ENCODE measurements at regions not wholly inside any gene's neighbourhood (a gene's known extent, or its start where the extent isn't known, plus 50 kb on each side); places are given as distances from the start of the nearest gene placed in this dataset.

- ChIA-PET POLR2A (no interaction called here), CTCF (no interaction called here)
- no peak for TF ChIP-seq CTCF (IDR thresholded peaks at IDR 0.05)
These were observed 474.1 kb downstream of the IRS1 start for GRCh38 chr2:226325526-226325925.

GRCh38 chr2:226320076-226320948, 479.3 kb downstream of the IRS1 start:
- Mint-ChIP-seq H3K9me3 (no peaks in the 10 kb centered on the region), H3K36me3 (ENCODE audit: low read depth) (no peaks in the 10 kb centered on the region), H3K27me3 (peaks cover 5% of the 10 kb centered on the region), H3K27ac (no peak overlapping the region), H3K4me1 (ENCODE audit: low read depth) (no peaks in the 10 kb centered on the region), H3K4me3 (no peak overlapping the region)
- ATAC-seq (no peak), DNase-seq (no peak)
- ChIA-PET POLR2A (no interaction called here), CTCF (no interaction called here)
- intact Hi-C loops (cut with micrococcal nuclease), result no loop called here
- no peak for TF ChIP-seq CTCF (IDR thresholded peaks at IDR 0.05)

More at GRCh38 chr2:226325526-226325925, 474.1 kb downstream of the IRS1 start:
- ATAC-seq, result no peak
- DNase-seq, result no peak
- intact Hi-C loops (cut with micrococcal nuclease), result no loop called here
- Mint-ChIP-seq H3K27ac (no peak overlapping the region), H3K27me3 (peaks cover 5% of the 10 kb centered on the region), H3K9me3 (no peaks in the 10 kb centered on the region), H3K36me3 (ENCODE audit: low read depth) (no peaks in the 10 kb centered on the region), H3K4me3 (no peak overlapping the region), H3K4me1 (ENCODE audit: low read depth) (no peaks in the 10 kb centered on the region)

- no peak for ATAC-seq
- Mint-ChIP-seq H3K27ac (no peak overlapping the region), H3K4me3 (no peak overlapping the region), H3K9me3 (no peaks in the 10 kb centered on the region), H3K27me3 (peaks cover 6% of the 10 kb centered on the region), H3K4me1 (ENCODE audit: low read depth) (no peaks in the 10 kb centered on the region), H3K36me3 (ENCODE audit: low read depth) (no peaks in the 10 kb centered on the region)
- intact Hi-C loops (cut with micrococcal nuclease), result no loop called here
- ChIA-PET POLR2A (no interaction called here), CTCF (no interaction called here)
- TF ChIP-seq CTCF (IDR thresholded peaks at IDR 0.05), result no peak
- no peak for DNase-seq
These were observed 481.6 kb downstream of the IRS1 start for GRCh38 chr2:226317970-226318369.

GRCh38 chr2:226313060-226313459, 486.6 kb downstream of the IRS1 start:
- no peaks in the 10 kb centered on the region for H3K9me3 Mint-ChIP-seq
- H3K27ac Mint-ChIP-seq, result no peak overlapping the region
- CTCF ChIA-PET, result no interaction called here
- no peaks in the 10 kb centered on the region for H3K4me1 Mint-ChIP-seq (ENCODE audit: low read depth)
- H3K36me3 Mint-ChIP-seq (ENCODE audit: low read depth), result no peaks in the 10 kb centered on the region
- intact Hi-C loops (cut with micrococcal nuclease), result no loop called here
- DNase-seq (no peak), ATAC-seq (no peak)
- no peak for TF ChIP-seq CTCF (IDR thresholded peaks at IDR 0.05)
- peaks cover 5% of the 10 kb centered on the region for H3K27me3 Mint-ChIP-seq
- no peak overlapping the region for H3K4me3 Mint-ChIP-seq
- POLR2A ChIA-PET, result no interaction called here

GRCh38 chr2:226312155-226312554, 487.5 kb downstream of the IRS1 start:
- H3K36me3 Mint-ChIP-seq (ENCODE audit: low read depth), result no peaks in the 10 kb centered on the region
- ChIA-PET POLR2A (no interaction called here), CTCF (no interaction called here)
- DNase-seq, result no peak
- no peaks in the 10 kb centered on the region for H3K4me1 Mint-ChIP-seq (ENCODE audit: low read depth)
- no peak overlapping the region for H3K27ac Mint-ChIP-seq
- intact Hi-C loops (cut with micrococcal nuclease), result no loop called here
- no peak overlapping the region for H3K4me3 Mint-ChIP-seq
- H3K9me3 Mint-ChIP-seq, result no peaks in the 10 kb centered on the region
- no peak for TF ChIP-seq CTCF (IDR thresholded peaks at IDR 0.05)
- ATAC-seq, result no peak
- H3K27me3 Mint-ChIP-seq, result peaks cover 4% of the 10 kb centered on the region
